ENCODE measurements at regions not wholly inside any gene's neighbourhood (a gene's known extent, or its start where the extent isn't known, plus 50 kb on each side); places are given as distances from the start of the nearest gene placed in this dataset.
A peak's percentile ranks its signal among the peaks of the same experiment; 100 is the strongest.

DNA sequence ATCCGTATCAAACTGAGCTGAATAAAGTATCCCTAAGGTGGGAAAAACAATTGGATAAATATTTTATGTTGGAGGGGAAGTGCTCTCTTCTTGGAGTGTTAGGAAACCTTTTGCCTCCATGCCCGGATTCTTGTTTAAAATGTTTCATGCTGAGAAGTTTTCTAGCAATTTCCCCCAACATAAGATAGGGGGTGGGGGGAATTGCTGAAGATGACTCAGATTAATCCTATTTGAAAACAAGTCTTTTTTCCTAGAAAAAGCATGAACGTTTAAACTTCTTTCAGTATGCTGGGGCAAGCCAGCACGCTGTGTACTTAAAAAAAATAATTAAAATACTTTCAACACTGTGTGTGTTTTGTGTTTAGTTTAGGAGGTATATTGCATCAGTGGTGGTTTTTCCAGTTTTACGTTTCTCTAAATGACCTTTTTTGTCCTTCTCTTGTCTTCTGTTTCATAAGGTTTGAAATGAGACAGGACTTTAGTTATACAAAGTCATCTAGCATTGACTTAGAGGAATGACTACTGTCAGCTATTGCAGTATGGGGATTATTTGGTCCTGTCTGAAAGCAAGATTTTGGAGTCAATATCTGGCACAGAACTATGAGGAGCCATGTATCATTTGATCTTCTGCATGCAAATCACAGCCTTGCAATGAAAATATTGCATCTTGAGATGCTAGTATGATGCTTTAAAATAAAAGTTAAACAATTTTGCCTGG lies 295.9 kb downstream of the GATA3 start:
- TF ChIP-seq, protein P1, sequence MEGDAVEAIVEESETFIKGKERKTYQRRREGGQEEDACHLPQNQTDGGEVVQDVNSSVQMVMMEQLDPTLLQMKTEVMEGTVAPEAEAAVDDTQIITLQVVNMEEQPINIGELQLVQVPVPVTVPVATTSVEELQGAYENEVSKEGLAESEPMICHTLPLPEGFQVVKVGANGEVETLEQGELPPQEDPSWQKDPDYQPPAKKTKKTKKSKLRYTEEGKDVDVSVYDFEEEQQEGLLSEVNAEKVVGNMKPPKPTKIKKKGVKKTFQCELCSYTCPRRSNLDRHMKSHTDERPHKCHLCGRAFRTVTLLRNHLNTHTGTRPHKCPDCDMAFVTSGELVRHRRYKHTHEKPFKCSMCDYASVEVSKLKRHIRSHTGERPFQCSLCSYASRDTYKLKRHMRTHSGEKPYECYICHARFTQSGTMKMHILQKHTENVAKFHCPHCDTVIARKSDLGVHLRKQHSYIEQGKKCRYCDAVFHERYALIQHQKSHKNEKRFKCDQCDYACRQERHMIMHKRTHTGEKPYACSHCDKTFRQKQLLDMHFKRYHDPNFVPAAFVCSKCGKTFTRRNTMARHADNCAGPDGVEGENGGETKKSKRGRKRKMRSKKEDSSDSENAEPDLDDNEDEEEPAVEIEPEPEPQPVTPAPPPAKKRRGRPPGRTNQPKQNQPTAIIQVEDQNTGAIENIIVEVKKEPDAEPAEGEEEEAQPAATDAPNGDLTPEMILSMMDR (IDR thresholded peaks at IDR 0.05; ENCODE audit: insufficient read depth, low read depth, low read length): no peak
- peak; percentile 76 for DNase-seq (ENCODE audit: low read depth)
- H3K4me3 ChIP-seq (ENCODE audit: low read depth, low read length): no peak overlapping the region

DNA sequence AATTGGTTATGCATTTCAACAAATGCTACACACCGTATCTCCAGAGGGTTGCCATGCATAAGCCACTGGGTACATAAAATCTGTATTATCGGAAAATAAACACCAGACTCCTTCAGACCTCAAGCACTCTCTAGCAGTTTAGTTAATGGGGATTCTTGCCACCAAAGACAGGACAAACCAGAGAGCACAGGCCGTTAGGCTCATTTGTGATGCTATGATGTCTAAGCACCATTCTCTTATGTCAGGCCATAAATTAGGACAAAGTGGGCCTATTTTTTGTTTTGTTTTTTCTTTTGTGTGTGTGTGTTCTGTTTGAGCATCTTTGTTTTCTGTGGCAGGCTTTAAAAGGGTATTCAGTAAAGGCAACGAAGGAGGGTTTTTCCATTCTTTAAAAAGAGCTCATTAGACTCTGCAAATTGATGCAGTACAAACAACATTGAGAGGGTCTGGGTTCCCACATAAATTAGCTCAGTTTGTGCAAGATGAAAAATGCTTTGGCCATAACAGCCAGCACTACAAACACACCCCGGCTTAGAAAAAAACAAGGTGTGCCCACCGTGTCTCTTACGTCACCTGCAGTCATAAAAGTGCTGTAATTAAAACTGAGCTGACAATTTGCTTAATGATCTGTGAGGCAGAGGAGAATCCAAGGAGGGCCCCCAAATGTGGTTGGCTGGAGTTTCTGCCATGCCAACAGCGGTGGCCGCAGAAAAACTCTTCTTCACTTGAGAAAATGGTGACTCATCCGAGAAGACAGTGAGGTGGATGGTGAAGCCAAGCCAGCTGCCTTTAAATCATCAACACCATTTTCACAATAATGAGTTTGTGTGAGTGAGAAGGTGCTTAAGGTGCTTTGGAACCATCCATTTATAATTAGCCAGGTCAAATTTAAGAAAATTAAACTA lies 297.9 kb downstream of the GATA3 start:
- TF ChIP-seq, protein P1 (IDR thresholded peaks at IDR 0.05; ENCODE audit: insufficient read depth, low read depth, low read length): no peak
- no peak for DNase-seq (ENCODE audit: low read depth)
- H3K4me3 ChIP-seq (ENCODE audit: low read depth, low read length): no peak overlapping the region

DNA sequence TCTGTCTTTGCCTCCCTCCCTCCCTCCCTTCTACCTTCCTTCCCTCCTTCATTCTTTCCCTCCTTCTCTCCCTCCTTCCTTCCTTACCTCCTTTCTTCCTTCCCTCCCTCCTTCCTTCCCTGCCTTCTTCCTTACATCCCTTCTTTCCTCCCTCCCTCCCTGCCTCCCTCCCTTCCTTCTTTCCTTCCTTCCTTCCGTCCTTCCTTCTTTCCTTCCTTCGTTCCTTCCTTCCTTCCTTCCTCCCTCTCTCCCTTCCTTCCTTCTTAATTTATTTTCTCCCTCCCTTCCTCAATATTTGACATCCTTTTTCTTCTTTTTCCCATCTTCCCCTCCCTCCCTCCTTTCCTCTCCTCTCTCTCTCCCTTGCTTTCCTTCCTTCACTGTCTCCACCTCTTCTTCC lies 301.8 kb downstream of the GATA3 start:
- no peak for DNase-seq (ENCODE audit: low read depth)
- TF ChIP-seq, protein P1 (IDR thresholded peaks at IDR 0.05; ENCODE audit: insufficient read depth, low read depth, low read length): no peak
- H3K4me3 ChIP-seq (ENCODE audit: low read depth, low read length): no peak overlapping the region

DNA sequence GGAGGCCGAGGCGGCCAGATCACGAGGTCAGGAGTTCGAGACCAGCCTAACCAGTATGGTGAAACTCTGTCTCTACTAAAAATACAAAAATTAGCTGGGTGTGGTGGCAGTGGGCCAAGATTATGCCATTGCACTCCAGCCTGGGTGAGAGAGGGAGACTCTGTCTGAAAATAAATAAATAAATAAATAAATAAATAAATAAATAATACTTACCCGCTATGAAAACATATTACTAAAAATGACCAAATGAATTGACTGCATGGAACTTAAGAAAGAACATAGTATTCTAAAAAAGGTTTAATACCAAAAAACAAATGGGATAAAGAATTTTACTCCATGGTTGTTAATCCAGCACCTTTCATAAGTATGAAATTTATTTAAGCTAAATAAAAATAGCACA lies 305.0 kb downstream of the GATA3 start:
- TF ChIP-seq, protein P1 (IDR thresholded peaks at IDR 0.05; ENCODE audit: insufficient read depth, low read depth, low read length): no peak
- no peak overlapping the region for H3K4me3 ChIP-seq (ENCODE audit: low read depth, low read length)
- no peak for DNase-seq (ENCODE audit: low read depth)

DNA sequence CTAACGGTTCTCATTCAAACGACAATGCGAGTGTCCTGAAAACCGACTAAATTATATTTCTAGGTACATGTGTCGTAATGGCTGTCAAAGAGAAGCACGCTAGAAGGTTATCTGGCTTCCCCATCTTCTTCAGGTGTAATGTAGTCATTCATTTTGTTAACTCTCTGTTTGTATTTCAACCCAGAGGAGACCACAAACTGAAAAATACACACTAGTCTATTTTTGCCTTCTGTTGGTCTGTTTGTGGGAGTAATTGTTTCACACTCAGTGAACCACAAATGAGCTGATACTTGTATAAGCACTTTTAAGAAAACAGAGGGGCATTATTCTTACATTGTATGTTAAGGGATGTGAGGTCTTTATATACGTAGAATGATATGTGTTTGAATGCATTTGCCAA lies 305.9 kb downstream of the GATA3 start:
- DNase-seq (ENCODE audit: low read depth): no peak

DNA sequence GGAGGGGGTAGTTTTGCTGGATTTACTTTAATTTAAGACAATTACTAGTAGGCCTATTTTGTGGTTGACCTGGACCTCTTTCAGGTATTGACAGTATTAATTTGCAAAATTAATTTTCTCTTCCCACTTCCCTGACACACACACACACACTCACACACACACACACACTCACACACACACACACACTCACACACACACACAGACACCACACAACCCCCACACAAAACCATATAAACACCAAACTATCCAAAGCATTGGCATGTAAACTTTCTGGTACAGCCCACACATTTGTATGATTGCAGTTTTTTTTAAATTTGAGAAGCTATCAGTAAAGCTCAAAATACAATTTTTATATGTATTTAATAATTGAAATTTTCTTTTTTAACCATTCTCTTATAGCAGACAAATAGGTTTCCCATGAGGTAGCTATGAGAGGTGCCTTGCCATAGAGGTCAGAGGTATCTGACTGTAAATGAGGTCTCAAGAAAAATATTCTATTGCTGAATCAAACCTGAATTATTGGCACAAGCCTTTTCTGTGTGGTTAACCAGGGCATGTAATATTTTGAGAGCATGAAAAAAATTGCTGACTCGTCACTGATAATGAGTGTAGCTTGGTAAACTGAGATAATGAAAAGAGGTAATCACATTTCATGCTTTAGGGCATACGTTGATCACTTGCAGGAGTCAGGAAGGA lies 306.5 kb downstream of the GATA3 start:
- TF ChIP-seq, protein P1 (IDR thresholded peaks at IDR 0.05; ENCODE audit: insufficient read depth, low read depth, low read length): no peak
- H3K4me3 ChIP-seq (ENCODE audit: low read depth, low read length): no peak overlapping the region
- no peak for DNase-seq (ENCODE audit: low read depth)

More for the DNA sequence above, 305.9 kb downstream of the GATA3 start:
- no peak overlapping the region for H3K4me3 ChIP-seq (ENCODE audit: low read depth, low read length)
- TF ChIP-seq, protein P1 (IDR thresholded peaks at IDR 0.05; ENCODE audit: insufficient read depth, low read depth, low read length): no peak
